Loucy (cell line): ENCODE measurements at regions not wholly inside any gene's neighbourhood (a gene's known extent, or its start where the extent isn't known, plus 50 kb on each side); places are given as distances from the start of the nearest gene placed in this dataset.

Source experiments
- H2AFZ ChIP-seq: fragments of 200-600 bp; sonication (generic); 2 replicates; pipeline ENCODE4 v1.6.0; 2016; ENCODE audit warnings: antibody characterized with exemption, mild to moderate bottlenecking, low read length, moderate library complexity
- H3F3A ChIP-seq: fragments of 200-600 bp; 2 replicates; pipeline ENCODE4 v1.6.0; 2016; ENCODE audit warnings: antibody characterized with exemption, low read depth, mild to moderate bottlenecking
- H3K27me3 ChIP-seq: fragments of 200-600 bp; sonication (generic); 2 replicates; pipeline ENCODE4 v1.6.1; 2014; ENCODE audit warnings: low read length, mild to moderate bottlenecking; ENCODE audit not compliant: insufficient read depth, poor library complexity, severe bottlenecking
- H3K36me3 ChIP-seq: fragments of 200-600 bp; sonication (generic); 2 replicates; pipeline ENCODE4 v1.6.1; 2016; ENCODE audit warnings: low read length; ENCODE audit not compliant: insufficient read depth
- H3K4me1 ChIP-seq: fragments of 200-600 bp; sonication (generic); 2 replicates; pipeline ENCODE4 v1.5.1; 2014; ENCODE audit warnings: low read length, mild to moderate bottlenecking; ENCODE audit not compliant: insufficient read depth, poor library complexity, severe bottlenecking
- H3K4me2 ChIP-seq: fragments of 200-600 bp; sonication (generic); 2 replicates; pipeline ENCODE4 v1.6.0; 2014; ENCODE audit warnings: antibody characterized with exemption, low read length, low read depth, mild to moderate bottlenecking; ENCODE audit not compliant: poor library complexity, severe bottlenecking
- H3K4me3 ChIP-seq: fragments of 200-600 bp; sonication (generic); 2 replicates; pipeline ENCODE4 v1.5.1; 2014; ENCODE audit warnings: low read length, mild to moderate bottlenecking, mixed read lengths; ENCODE audit not compliant: poor library complexity, severe bottlenecking
- H3K79me2 ChIP-seq: fragments of 200-600 bp; sonication (generic); 2 replicates; pipeline ENCODE4 v1.6.1; 2014; ENCODE audit warnings: low read length; ENCODE audit not compliant: insufficient read depth
- H3K9ac ChIP-seq: fragments of 200-600 bp; sonication (generic); 2 replicates; pipeline ENCODE4 v1.6.0; 2014; ENCODE audit warnings: mild to moderate bottlenecking, low read depth, low read length, moderate library complexity; ENCODE audit not compliant: poor library complexity, severe bottlenecking
- H3K9me2 ChIP-seq: fragments of 200-600 bp; sonication (generic); replicated peaks from 2 replicates; pipeline ENCODE4 v1.6.1; 2016; ENCODE audit warnings: low read depth, low read length, mixed read lengths
- H3K9me3 ChIP-seq: fragments of 200-600 bp; sonication (generic); 2 replicates; pipeline ENCODE4 v1.6.1; 2014; ENCODE audit warnings: mild to moderate bottlenecking, antibody characterized with exemption, low read length, low read depth; ENCODE audit not compliant: insufficient read depth
- H4K20me1 ChIP-seq: fragments of 200-600 bp; sonication (generic); 2 replicates; pipeline ENCODE4 v1.6.0; 2014; ENCODE audit warnings: antibody characterized with exemption, low read length, mild to moderate bottlenecking; ENCODE audit not compliant: insufficient read depth, poor library complexity, severe bottlenecking
- EZH2phosphoT487 ChIP-seq: fragments of 200-600 bp; IDR thresholded peaks from 2 replicates; pipeline ENCODE4 v1.6.1; 2018; ENCODE audit warnings: antibody characterized with exemption, mild to moderate bottlenecking, moderate library complexity, borderline replicate concordance
- TF ChIP-seq, protein P1 (sequence below): fragments of 200-600 bp; sonication (generic); conservative IDR thresholded peaks from 2 replicates; pipeline ENCODE4 v1.5.1; 2014; ENCODE audit warnings: mild to moderate bottlenecking, antibody characterized with exemption, low read length

DNA sequence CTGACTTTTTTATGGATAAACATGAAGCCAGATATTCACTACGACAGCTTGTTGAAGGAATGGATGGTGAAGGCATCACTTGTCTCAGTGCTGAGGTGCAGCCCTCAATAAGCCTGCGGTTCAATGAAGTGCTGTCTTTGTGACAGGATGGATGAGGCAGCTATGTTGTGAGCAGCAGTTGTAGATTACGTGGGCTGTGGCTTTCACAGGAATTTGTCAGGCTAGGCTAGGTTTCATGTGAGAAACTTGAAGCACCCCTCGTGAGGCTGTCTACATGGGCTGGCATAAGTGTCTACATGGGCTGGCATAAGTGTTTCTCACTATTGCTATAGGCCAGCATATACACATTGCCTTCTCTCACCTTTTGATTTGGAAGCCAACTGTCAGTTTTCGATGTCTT is 1050.0 kb downstream of the ADGRL3 start:
- Histone ChIP-seq H3K9me2 (no peaks in the 10 kb centered on the region), H3K9ac (no peak overlapping the region), H3K79me2 (no peaks in the 10 kb centered on the region), H3K4me1 (no peaks in the 10 kb centered on the region), H3F3A (no peaks in the 10 kb centered on the region), H3K36me3 (no peaks in the 10 kb centered on the region), H4K20me1 (no peaks in the 10 kb centered on the region), H3K27me3 (no peaks in the 10 kb centered on the region), H3K4me2 (no peak overlapping the region), H2AFZ (no peak overlapping the region), H3K4me3 (no peak overlapping the region), H3K9me3 (no peaks in the 10 kb centered on the region)
- TF ChIP-seq EZH2phosphoT487: no peak
- TF ChIP-seq, protein P1, sequence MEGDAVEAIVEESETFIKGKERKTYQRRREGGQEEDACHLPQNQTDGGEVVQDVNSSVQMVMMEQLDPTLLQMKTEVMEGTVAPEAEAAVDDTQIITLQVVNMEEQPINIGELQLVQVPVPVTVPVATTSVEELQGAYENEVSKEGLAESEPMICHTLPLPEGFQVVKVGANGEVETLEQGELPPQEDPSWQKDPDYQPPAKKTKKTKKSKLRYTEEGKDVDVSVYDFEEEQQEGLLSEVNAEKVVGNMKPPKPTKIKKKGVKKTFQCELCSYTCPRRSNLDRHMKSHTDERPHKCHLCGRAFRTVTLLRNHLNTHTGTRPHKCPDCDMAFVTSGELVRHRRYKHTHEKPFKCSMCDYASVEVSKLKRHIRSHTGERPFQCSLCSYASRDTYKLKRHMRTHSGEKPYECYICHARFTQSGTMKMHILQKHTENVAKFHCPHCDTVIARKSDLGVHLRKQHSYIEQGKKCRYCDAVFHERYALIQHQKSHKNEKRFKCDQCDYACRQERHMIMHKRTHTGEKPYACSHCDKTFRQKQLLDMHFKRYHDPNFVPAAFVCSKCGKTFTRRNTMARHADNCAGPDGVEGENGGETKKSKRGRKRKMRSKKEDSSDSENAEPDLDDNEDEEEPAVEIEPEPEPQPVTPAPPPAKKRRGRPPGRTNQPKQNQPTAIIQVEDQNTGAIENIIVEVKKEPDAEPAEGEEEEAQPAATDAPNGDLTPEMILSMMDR: no peak

DNA sequence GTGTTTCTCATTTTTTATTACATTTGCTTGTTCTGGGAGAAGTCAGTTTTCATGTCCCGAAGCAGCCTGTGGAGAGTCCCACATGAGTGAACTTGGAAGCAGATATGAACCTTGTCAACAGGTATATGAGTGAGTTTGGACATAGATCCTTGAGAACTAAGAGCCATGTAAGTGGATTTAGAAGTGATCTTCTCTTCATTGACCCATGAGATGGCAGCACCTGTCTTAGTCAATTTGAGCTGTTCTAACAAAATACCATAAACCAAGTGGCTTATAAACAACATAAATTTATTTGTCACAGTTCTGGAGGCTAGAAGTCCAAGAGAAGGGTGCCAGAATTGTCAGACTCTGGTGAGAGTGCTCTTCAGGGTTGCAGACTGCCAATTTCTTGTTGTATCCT is 1043.8 kb downstream of the ADGRL3 start:
- Histone ChIP-seq H2AFZ (no peak overlapping the region), H3K9me3 (no peaks in the 10 kb centered on the region), H3K79me2 (no peaks in the 10 kb centered on the region), H3K4me1 (no peaks in the 10 kb centered on the region), H3K9ac (no peak overlapping the region), H3F3A (no peaks in the 10 kb centered on the region), H4K20me1 (no peaks in the 10 kb centered on the region), H3K4me2 (no peak overlapping the region), H3K9me2 (no peaks in the 10 kb centered on the region), H3K27me3 (no peaks in the 10 kb centered on the region), H3K36me3 (no peaks in the 10 kb centered on the region), H3K4me3 (no peak overlapping the region)
- TF ChIP-seq, protein P1: no peak
- no peak for TF ChIP-seq EZH2phosphoT487

DNA sequence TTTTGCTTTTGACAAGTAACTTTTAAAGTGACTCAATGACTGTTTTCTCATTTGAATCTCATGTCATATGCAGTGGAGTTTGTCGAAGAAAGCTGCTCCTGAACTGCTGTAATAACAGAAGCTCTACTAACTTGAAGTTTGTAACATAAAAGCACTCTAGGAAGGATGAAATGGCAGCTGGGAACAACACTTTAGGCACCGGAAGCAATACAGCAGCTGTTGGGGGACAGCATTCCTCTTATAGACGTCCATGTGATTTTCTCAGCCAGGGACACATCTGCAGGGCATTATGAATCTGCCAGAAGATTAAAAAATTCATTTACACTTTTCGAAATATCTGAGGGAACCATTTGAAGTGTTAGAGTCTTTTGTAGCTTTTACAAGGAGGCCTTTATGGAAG is 1035.8 kb downstream of the ADGRL3 start:
- no peak overlapping the region for H3K4me2 ChIP-seq
- H3F3A ChIP-seq: no peaks in the 10 kb centered on the region
- no peaks in the 10 kb centered on the region for H4K20me1 ChIP-seq
- no peak overlapping the region for H3K4me3 ChIP-seq
- TF ChIP-seq, protein P1: no peak
- no peak for TF ChIP-seq EZH2phosphoT487
- no peaks in the 10 kb centered on the region for H3K9me3 ChIP-seq
- H3K9ac ChIP-seq: no peak overlapping the region
- no peaks in the 10 kb centered on the region for H3K9me2 ChIP-seq
- no peaks in the 10 kb centered on the region for H3K79me2 ChIP-seq
- no peak overlapping the region for H2AFZ ChIP-seq
- no peaks in the 10 kb centered on the region for H3K4me1 ChIP-seq
- H3K36me3 ChIP-seq: no peaks in the 10 kb centered on the region
- H3K27me3 ChIP-seq: no peaks in the 10 kb centered on the region
